ENCODE measurements at regions not wholly inside any gene's neighbourhood (a gene's known extent, or its start where the extent isn't known, plus 50 kb on each side); places are given as distances from the start of the nearest gene placed in this dataset.

DNA sequence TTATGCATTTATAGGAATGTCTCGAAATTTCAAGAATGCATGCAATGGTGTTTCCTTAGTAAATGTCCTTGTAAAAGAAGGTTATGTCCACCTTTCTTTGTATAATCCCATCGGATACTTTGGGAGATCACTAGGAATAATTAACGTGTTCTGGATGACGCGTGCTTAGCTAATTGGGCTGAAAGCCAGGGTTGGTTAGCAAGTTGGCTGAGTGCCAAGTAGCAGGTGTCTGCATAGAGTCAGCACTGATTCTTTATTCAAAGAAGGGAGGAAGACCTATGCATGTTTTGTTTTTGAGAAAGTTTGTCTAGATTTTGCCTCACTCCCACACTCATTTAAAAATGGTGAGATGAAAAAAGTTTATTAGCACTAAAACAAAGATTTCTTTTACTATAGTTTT lies 144.6 kb downstream of the SOX3 start:
- Histone ChIP-seq H3K9me3 (ENCODE audit: severe bottlenecking) (no peaks in the 10 kb centered on the region), H3K4me1 (ENCODE audit: insufficient read depth, poor library complexity, severe bottlenecking) (no peaks in the 10 kb centered on the region), H3K4me3 (ENCODE audit: severe bottlenecking) (no peak overlapping the region), H3K27me3 (ENCODE audit: insufficient read depth, poor library complexity, severe bottlenecking) (no peaks in the 10 kb centered on the region), H3K36me3 (ENCODE audit: low read depth) (no peaks in the 10 kb centered on the region), H3K27ac (ENCODE audit: poor library complexity, severe bottlenecking) (no peak overlapping the region)
- DNase-seq (ENCODE audit: low spot score) (no peak), ATAC-seq (ENCODE audit: low read depth) (no peak)
- TF ChIP-seq, protein P1, sequence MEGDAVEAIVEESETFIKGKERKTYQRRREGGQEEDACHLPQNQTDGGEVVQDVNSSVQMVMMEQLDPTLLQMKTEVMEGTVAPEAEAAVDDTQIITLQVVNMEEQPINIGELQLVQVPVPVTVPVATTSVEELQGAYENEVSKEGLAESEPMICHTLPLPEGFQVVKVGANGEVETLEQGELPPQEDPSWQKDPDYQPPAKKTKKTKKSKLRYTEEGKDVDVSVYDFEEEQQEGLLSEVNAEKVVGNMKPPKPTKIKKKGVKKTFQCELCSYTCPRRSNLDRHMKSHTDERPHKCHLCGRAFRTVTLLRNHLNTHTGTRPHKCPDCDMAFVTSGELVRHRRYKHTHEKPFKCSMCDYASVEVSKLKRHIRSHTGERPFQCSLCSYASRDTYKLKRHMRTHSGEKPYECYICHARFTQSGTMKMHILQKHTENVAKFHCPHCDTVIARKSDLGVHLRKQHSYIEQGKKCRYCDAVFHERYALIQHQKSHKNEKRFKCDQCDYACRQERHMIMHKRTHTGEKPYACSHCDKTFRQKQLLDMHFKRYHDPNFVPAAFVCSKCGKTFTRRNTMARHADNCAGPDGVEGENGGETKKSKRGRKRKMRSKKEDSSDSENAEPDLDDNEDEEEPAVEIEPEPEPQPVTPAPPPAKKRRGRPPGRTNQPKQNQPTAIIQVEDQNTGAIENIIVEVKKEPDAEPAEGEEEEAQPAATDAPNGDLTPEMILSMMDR (IDR thresholded peaks at IDR 0.05; ENCODE audit: poor library complexity, severe bottlenecking), result no peak

DNA sequence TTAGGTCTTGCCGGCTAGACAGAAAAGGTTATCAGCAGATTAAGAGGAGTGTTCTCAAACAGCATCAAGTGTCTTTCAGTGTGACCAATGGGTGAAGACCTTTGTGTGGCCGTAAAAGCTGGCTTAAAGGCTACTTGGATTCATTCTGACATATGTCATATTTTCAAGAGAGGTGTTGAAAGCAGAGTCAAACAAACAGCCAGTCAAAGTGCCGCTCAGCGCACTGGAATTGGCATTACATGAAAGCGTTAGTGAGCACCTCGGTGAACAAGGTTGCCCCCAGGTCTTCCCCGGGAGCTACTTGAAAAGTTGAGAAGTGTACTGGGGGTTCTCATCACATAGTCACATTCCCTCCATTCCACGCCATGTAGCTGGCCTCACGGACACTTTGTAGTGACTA lies 148.9 kb downstream of the SOX3 start:
- no peak overlapping the region for H3K4me3 ChIP-seq (ENCODE audit: severe bottlenecking)
- no peaks in the 10 kb centered on the region for H3K9me3 ChIP-seq (ENCODE audit: severe bottlenecking)
- ATAC-seq (ENCODE audit: low read depth) (no peak), DNase-seq (ENCODE audit: low spot score) (no peak)
- no peaks in the 10 kb centered on the region for H3K36me3 ChIP-seq (ENCODE audit: low read depth)
- TF ChIP-seq, protein P1 (IDR thresholded peaks at IDR 0.05; ENCODE audit: poor library complexity, severe bottlenecking), result no peak
- no peak overlapping the region for H3K27ac ChIP-seq (ENCODE audit: poor library complexity, severe bottlenecking)
- no peaks in the 10 kb centered on the region for H3K27me3 ChIP-seq (ENCODE audit: insufficient read depth, poor library complexity, severe bottlenecking)
- no peaks in the 10 kb centered on the region for H3K4me1 ChIP-seq (ENCODE audit: insufficient read depth, poor library complexity, severe bottlenecking)

DNA sequence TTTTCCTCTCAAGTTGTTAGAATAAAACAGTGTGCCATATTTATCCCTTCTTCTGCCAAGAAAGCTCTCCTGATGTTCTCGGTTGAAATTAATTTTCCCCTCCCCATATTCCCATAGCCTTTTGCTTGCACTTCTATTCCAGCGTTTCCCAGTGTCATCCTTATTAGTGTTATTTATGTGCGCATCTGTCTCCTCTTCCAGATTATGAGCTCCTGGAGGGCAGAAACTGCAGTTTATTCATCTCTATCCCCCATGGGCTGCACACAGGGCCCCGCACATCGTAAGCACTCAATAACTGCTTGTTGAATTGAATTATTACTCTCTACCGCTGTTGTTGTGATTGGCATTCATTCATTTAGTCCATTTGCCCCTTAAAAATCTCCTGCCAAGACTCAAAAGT lies 149.4 kb downstream of the SOX3 start:
- Histone ChIP-seq H3K4me1 (ENCODE audit: insufficient read depth, poor library complexity, severe bottlenecking) (no peaks in the 10 kb centered on the region), H3K9me3 (ENCODE audit: severe bottlenecking) (no peaks in the 10 kb centered on the region), H3K27me3 (ENCODE audit: insufficient read depth, poor library complexity, severe bottlenecking) (no peaks in the 10 kb centered on the region), H3K4me3 (ENCODE audit: severe bottlenecking) (no peak overlapping the region), H3K36me3 (ENCODE audit: low read depth) (no peaks in the 10 kb centered on the region), H3K27ac (ENCODE audit: poor library complexity, severe bottlenecking) (no peak overlapping the region)
- TF ChIP-seq, protein P1 (IDR thresholded peaks at IDR 0.05; ENCODE audit: poor library complexity, severe bottlenecking), result no peak
- ATAC-seq (ENCODE audit: low read depth) (no peak), DNase-seq (ENCODE audit: low spot score) (no peak)

DNA sequence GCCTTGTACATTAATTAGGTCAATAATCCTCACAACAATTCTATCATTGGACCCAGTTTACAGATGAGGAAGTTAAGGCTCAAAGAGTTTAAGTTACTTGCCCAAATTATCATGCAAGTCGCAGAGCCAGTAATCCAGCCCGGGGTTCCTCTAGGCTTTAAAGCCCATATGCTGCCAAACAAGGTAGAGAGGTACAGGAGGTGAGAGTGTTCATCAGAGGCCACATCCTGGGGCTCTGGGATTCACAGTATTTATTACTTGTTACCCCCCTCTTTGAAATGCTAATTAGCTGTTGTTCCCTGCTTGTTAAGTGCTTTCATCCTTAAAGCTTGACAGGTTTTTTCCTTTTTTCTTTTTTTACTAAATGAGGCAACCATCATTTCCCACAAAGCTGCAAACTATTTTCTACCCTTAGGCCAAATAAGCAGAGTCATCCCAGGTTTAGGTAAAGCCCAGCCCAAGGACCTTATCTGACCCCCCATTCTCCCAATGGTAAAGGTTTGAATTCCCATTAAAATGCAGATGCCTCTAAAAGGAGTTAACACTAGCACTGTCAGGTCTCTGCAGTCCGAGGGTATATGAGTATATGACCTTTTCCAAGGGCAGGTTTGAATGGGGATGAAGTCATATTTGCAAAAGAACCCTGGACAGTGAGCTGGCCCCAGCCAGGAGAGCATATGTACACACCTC lies 150.3 kb downstream of the SOX3 start:
- TF ChIP-seq, protein P1 (IDR thresholded peaks at IDR 0.05; ENCODE audit: poor library complexity, severe bottlenecking), result no peak
- no peaks in the 10 kb centered on the region for H3K9me3 ChIP-seq (ENCODE audit: severe bottlenecking)
- no peak for ATAC-seq (ENCODE audit: low read depth)
- H3K4me1 ChIP-seq (ENCODE audit: insufficient read depth, poor library complexity, severe bottlenecking), result no peaks in the 10 kb centered on the region
- H3K27me3 ChIP-seq (ENCODE audit: insufficient read depth, poor library complexity, severe bottlenecking), result no peaks in the 10 kb centered on the region
- H3K36me3 ChIP-seq (ENCODE audit: low read depth), result no peaks in the 10 kb centered on the region
- H3K4me3 ChIP-seq (ENCODE audit: severe bottlenecking), result no peak overlapping the region
- no peak for DNase-seq (ENCODE audit: low spot score)
- no peak overlapping the region for H3K27ac ChIP-seq (ENCODE audit: poor library complexity, severe bottlenecking)

DNA sequence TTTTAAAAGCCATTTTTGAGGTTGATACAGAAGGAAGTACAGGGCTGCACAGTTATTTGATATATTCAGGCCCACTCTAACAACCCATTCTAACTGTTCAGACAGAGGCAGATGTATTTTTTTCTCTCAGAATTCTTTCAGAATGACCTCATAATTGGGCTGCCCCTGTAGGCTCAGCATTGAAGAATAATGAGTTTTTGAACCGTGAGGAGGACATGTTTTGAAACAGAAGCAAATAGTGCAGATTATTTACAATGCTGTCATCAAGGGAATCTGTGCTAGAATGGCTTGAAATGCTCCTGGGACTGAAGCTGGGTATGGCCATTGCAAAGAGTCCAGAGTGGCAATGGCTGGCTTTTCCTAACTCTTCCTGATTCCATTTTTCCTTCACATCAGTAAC lies 158.1 kb downstream of the SOX3 start:
- no peak for ATAC-seq (ENCODE audit: low read depth)
- no peak overlapping the region for H3K27ac ChIP-seq (ENCODE audit: poor library complexity, severe bottlenecking)
- H3K9me3 ChIP-seq (ENCODE audit: severe bottlenecking), result no peaks in the 10 kb centered on the region
- no peaks in the 10 kb centered on the region for H3K36me3 ChIP-seq (ENCODE audit: low read depth)
- H3K4me1 ChIP-seq (ENCODE audit: insufficient read depth, poor library complexity, severe bottlenecking), result no peaks in the 10 kb centered on the region
- H3K27me3 ChIP-seq (ENCODE audit: insufficient read depth, poor library complexity, severe bottlenecking), result no peaks in the 10 kb centered on the region
- no peak for DNase-seq (ENCODE audit: low spot score)
- H3K4me3 ChIP-seq (ENCODE audit: severe bottlenecking), result no peak overlapping the region
- TF ChIP-seq, protein P1 (IDR thresholded peaks at IDR 0.05; ENCODE audit: poor library complexity, severe bottlenecking), result no peak

Measured in RWPE2 (cell line).